GM23248 (cell line): ENCODE measurements at regions not wholly inside any gene's neighbourhood (a gene's known extent, or its start where the extent isn't known, plus 50 kb on each side); places are given as distances from the start of the nearest gene placed in this dataset.

Source experiments
- EZH2 ChIP-seq: fragments of 200-600 bp; sonication (generic); IDR thresholded peaks from 2 replicates; pipeline ENCODE4 v1.6.1; 2018; ENCODE audit warnings: antibody characterized with exemption, mild to moderate bottlenecking; ENCODE audit not compliant: insufficient read depth, poor library complexity, severe bottlenecking
- EZH2phosphoT487 ChIP-seq: fragments of 200-600 bp; sonication (generic); IDR thresholded peaks from 2 replicates; pipeline ENCODE4 v1.6.1; 2018; ENCODE audit warnings: antibody characterized with exemption, moderate library complexity, mild to moderate bottlenecking, low read depth; ENCODE audit not compliant: insufficient read depth

GRCh38 chr7:94286111-94286510 lies 108.6 kb upstream of the COL1A2 start:
- TF ChIP-seq EZH2 (no peak), EZH2phosphoT487 (no peak)
